Thoracic aorta (tissue), 2 donors: ENCODE measurements at regions not wholly inside any gene's neighbourhood (a gene's known extent, or its start where the extent isn't known, plus 50 kb on each side); places are given as distances from the start of the nearest gene placed in this dataset.

ENCODE experiments used
- ATAC-seq: fragments of 150-250 bp; one replicate; pipeline ENCODE4 v1.8.0; 2017; ENCODE audit warnings: low read depth; ENCODE audit not compliant: insufficient number of reproducible peaks, low FRiP score
- DNase-seq: peaks from one replicate; pipeline ENCODE4 v3.0.0-alpha.2; 2020; ENCODE audit warnings: low spot score
- H3K27ac ChIP-seq, 2 donors: fragments of 200-600 bp; sonication (generic); 1 replicate in 1 of 2; 2 replicates in 1 of 2; pipeline ENCODE4 v1.5.1; 2016; ENCODE audit warnings: mild to moderate bottlenecking in 2 of 2, moderate library complexity in 2 of 2
- H3K27me3 ChIP-seq: fragments of 200-600 bp; sonication (generic); replicated peaks from 2 replicates; pipeline ENCODE4 v1.6.0; 2016; ENCODE audit warnings: mild to moderate bottlenecking; ENCODE audit not compliant: insufficient read depth
- H3K36me3 ChIP-seq: fragments of 200-600 bp; sonication (generic); one replicate; pipeline ENCODE4 v1.5.1; 2016
- H3K4me1 ChIP-seq, 2 donors: fragments of 200-600 bp; sonication (generic); 1 replicate in 1 of 2; 2 replicates in 1 of 2; pipeline versions ENCODE4 v1.5.1 to v1.6.0; 2016; ENCODE audit warnings: low read depth in 2 of 2, mild to moderate bottlenecking in 1 of 2; ENCODE audit not compliant: control insufficient read depth in 1 of 2
- H3K4me3 ChIP-seq: fragments of 200-600 bp; sonication (generic); 2 replicates; pipeline ENCODE4 v1.5.1; 2016; ENCODE audit warnings: mild to moderate bottlenecking
- H3K9me3 ChIP-seq: fragments of 200-600 bp; sonication (generic); 2 replicates; pipeline ENCODE4 v1.5.1; 2016
- TF ChIP-seq, protein P1 (sequence below): fragments of 200-600 bp; sonication (generic); IDR thresholded peaks from one replicate; pipeline ENCODE4 v1.5.1; 2019; ENCODE audit warnings: antibody characterized with exemption

DNA sequence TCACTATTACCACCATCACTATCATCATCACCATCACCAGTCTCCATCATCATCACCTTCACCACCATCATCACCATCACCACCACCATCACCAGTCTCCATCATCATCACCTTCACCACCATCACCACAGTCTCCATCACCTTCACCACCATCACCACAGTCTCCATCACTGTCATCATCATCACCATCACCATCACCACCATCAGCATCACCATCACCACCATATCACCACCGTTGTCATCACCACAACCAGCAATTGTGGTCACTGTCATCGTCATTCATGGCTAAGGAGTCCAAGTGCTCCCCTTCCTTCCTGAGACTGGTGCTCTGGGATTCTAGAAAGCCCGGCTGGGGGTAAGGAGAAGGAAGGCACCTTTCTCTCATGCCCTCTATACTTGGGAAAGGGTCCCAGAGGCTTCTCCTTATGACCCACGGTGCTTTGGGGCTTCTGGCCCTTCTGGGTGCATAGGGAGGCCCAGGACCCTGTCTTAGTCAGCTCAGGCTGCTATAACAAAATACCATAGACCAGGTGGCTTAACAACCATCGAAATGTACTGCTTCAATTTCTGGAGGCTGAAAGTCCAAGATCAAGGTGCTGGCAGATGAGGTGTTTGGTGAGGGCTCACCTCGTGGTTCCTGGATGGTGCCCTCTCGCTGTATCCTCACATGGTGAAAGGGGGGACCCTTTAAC, 93.4 kb upstream of the GSE1 start:
- Histone ChIP-seq H3K36me3 (no peaks in the 10 kb centered on the region), H3K4me1 (peaks cover 8 to 33% of the 10 kb centered on the region in 2 donors), H3K27me3 (no peaks in the 10 kb centered on the region), H3K27ac (no peak overlapping the region), H3K9me3 (no peaks in the 10 kb centered on the region), H3K4me3 (no peak overlapping the region)
- TF ChIP-seq, protein P1, sequence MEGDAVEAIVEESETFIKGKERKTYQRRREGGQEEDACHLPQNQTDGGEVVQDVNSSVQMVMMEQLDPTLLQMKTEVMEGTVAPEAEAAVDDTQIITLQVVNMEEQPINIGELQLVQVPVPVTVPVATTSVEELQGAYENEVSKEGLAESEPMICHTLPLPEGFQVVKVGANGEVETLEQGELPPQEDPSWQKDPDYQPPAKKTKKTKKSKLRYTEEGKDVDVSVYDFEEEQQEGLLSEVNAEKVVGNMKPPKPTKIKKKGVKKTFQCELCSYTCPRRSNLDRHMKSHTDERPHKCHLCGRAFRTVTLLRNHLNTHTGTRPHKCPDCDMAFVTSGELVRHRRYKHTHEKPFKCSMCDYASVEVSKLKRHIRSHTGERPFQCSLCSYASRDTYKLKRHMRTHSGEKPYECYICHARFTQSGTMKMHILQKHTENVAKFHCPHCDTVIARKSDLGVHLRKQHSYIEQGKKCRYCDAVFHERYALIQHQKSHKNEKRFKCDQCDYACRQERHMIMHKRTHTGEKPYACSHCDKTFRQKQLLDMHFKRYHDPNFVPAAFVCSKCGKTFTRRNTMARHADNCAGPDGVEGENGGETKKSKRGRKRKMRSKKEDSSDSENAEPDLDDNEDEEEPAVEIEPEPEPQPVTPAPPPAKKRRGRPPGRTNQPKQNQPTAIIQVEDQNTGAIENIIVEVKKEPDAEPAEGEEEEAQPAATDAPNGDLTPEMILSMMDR: no peak
- ATAC-seq (no peak), DNase-seq (no peak)

DNA sequence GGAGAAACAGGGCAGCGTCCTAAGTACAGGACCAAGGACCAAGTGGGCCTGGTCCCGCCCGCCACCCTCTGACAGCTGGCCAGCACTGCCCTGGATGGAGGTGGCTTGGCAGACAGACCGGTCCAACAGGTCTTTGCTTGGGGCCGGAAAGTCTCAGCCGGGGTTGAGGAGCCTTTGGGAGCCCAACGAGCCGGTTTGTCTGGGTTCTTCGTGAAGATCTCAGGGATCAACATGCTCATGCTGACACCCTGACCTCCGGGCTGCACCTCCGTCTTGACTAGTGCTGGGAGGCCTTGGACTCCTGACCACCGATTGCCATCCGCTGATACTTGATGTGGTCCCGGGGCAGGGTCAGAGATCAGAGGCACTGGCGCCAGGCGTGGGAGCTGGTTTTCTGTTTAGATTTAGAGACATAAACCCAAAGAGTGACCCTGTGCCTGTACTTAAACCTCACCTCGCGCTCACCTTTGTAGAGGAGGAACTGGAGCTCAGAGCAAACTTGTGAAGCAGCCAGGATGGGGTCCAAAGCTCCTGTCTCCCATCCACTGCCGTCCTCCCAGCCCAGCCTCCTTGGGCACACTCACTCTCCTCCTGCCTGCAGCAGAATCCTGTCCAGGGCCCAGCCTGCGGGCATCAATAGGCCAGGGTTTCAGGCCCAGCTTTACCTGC, 92.1 kb upstream of the GSE1 start:
- Histone ChIP-seq H3K9me3 (no peaks in the 10 kb centered on the region), H3K4me3 (no peak overlapping the region), H3K36me3 (no peaks in the 10 kb centered on the region), H3K27me3 (no peaks in the 10 kb centered on the region), H3K4me1 (peaks cover 2 to 26% of the 10 kb centered on the region in 2 donors), H3K27ac (no peak overlapping the region)
- DNase-seq: no peak
- no peak for ATAC-seq
- TF ChIP-seq, protein P1: no peak

DNA sequence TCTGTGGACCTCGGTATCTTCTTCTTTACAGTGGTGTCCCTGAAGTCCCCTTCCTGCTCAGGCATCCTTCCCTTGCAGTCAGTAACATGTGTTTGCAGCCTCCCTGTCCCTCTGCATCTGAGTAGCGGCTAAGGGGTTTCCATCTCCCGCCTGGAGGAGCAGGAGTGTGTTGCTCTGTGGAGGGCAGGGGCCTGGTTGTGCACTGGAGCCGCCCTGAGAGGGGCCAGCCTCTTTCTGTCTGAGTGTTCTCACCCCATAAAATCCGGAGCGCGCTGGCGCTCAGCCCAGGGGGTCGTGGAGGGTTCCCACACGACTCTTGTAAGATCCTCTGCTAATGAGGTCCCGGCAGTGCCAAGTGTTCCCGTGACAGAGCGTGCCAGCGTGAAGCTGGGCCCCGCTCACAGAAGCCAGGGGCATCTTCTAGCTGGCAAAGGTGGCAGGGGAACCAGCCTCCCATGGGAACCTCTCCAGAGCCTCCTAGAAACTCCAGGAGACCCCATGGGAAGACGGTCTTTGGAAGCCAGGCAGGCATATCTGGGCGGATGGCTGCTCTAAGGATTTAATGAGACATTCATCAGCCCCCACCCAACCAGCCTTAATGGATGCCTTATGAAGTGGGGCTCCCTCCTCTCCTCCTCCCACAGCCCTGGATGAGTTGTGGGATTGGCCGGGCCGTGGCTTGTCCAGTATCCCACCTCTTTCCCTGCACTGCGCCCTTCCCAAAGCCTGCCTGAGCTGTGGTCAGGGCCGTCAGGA, 91.4 kb upstream of the GSE1 start:
- ATAC-seq: no peak
- H3K36me3 ChIP-seq: no peaks in the 10 kb centered on the region
- no peak overlapping the region for H3K27ac ChIP-seq
- no peaks in the 10 kb centered on the region for H3K9me3 ChIP-seq
- no peak for DNase-seq
- H3K4me3 ChIP-seq: no peak overlapping the region
- no peaks in the 10 kb centered on the region for H3K27me3 ChIP-seq
- peaks cover 2 to 26% of the 10 kb centered on the region in 2 donors for H3K4me1 ChIP-seq
- TF ChIP-seq, protein P1: no peak

DNA sequence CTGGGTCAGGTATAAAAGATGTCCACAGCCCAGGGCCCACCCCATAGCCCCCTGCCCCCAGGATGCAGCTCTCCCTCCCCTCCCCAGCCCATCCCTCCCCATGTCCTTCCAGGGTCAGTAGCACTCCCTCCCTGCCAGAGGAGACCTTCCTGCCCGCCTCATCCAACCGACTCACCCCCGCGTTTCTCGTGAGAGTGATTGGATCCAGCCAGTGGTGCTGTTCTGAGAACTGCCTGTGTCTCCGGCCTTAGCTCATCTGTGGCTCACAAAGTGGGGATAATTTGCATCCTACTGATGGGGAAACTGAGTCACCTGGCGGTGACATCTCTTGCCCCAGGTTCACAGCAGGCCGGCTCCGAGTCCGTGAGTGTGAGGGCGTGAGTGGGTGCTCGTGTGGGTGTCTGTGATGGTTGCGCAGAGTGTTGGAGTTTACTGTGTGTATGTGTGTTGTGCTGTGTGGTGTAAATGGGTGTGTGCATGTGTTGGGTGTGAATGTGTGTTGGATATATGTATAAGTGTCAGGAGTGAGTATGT, 90.7 kb upstream of the GSE1 start:
- DNase-seq (no peak), ATAC-seq (no peak)
- Histone ChIP-seq H3K36me3 (no peaks in the 10 kb centered on the region), H3K9me3 (no peaks in the 10 kb centered on the region), H3K27ac (no peak overlapping the region), H3K4me1 (peaks cover 2 to 26% of the 10 kb centered on the region in 2 donors), H3K27me3 (no peaks in the 10 kb centered on the region), H3K4me3 (no peak overlapping the region)
- TF ChIP-seq, protein P1: no peak
